ENCODE measurements at regions not wholly inside any gene's neighbourhood (a gene's known extent, or its start where the extent isn't known, plus 50 kb on each side); places are given as distances from the start of the nearest gene placed in this dataset.

- Histone ChIP-seq H3K36me3 (ENCODE audit: control insufficient read depth, insufficient read depth, low read length) (no peaks in the 10 kb centered on the region), H3K27me3 (ENCODE audit: control insufficient read depth, insufficient read depth, low read length) (no peaks in the 10 kb centered on the region), H3K4me3 (ENCODE audit: low read depth, low read length) (no peak overlapping the region)
- TF ChIP-seq, protein P1, sequence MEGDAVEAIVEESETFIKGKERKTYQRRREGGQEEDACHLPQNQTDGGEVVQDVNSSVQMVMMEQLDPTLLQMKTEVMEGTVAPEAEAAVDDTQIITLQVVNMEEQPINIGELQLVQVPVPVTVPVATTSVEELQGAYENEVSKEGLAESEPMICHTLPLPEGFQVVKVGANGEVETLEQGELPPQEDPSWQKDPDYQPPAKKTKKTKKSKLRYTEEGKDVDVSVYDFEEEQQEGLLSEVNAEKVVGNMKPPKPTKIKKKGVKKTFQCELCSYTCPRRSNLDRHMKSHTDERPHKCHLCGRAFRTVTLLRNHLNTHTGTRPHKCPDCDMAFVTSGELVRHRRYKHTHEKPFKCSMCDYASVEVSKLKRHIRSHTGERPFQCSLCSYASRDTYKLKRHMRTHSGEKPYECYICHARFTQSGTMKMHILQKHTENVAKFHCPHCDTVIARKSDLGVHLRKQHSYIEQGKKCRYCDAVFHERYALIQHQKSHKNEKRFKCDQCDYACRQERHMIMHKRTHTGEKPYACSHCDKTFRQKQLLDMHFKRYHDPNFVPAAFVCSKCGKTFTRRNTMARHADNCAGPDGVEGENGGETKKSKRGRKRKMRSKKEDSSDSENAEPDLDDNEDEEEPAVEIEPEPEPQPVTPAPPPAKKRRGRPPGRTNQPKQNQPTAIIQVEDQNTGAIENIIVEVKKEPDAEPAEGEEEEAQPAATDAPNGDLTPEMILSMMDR (IDR thresholded peaks at IDR 0.05; ENCODE audit: insufficient read depth, low read length, severe bottlenecking), result no peak
- no peak for DNase-seq (ENCODE audit: low read depth)
- FAIRE-seq, result no peak
Measured at GRCh38 chr18:67652288-67652687, 135.8 kb upstream of the DSEL start.

GRCh38 chr18:67651438-67651837 is 134.9 kb upstream of the DSEL start:
- Histone ChIP-seq H3K4me3 (ENCODE audit: low read depth, low read length) (no peak overlapping the region), H3K36me3 (ENCODE audit: control insufficient read depth, insufficient read depth, low read length) (no peaks in the 10 kb centered on the region), H3K27me3 (ENCODE audit: control insufficient read depth, insufficient read depth, low read length) (no peaks in the 10 kb centered on the region)
- no peak for FAIRE-seq
- DNase-seq (ENCODE audit: low read depth), result no peak
- TF ChIP-seq, protein P1 (IDR thresholded peaks at IDR 0.05; ENCODE audit: insufficient read depth, low read length, severe bottlenecking), result no peak

DNA sequence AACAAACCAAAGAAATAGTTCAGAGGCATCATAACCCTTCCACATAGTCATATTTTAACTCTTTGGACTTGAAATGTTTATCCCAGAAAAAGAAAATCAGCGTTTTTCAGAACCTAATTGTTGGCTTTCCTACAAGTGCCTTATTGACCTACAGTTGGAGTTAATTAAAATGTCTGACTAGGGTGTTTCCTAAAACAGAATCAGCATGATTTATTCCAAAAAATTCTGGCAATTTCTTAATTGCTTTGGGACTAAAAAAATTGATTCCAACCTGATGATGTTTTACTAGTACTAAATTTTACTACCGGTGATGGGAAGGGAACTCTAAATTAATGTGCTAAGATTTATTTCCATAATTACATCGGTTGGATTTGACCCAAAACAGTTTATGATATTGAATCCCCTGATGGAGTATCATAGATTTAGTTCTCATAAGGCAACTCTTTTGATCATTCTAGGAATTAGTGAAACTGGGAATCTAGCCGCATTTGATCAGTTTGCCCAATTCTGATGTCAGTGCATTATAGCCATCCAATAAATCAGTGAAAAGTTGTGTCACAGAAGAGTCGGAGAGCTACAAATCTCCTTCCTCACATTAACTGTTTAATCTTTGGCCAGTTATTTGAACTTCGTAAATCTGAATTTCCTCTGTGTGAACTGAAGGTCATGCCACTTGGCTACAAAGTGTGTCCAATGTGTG is 134.3 kb upstream of the DSEL start:
- Histone ChIP-seq H3K36me3 (ENCODE audit: control insufficient read depth, insufficient read depth, low read length) (no peaks in the 10 kb centered on the region), H3K27me3 (ENCODE audit: control insufficient read depth, insufficient read depth, low read length) (no peaks in the 10 kb centered on the region), H3K4me3 (ENCODE audit: low read depth, low read length) (no peak overlapping the region)
- FAIRE-seq (no peak), DNase-seq (ENCODE audit: low read depth) (no peak)
- TF ChIP-seq, protein P1 (IDR thresholded peaks at IDR 0.05; ENCODE audit: insufficient read depth, low read length, severe bottlenecking), result no peak

GRCh38 chr18:67646890-67647289 is 130.4 kb upstream of the DSEL start:
- DNase-seq (ENCODE audit: low read depth) (no peak), FAIRE-seq (no peak)
- TF ChIP-seq, protein P1 (IDR thresholded peaks at IDR 0.05; ENCODE audit: insufficient read depth, low read length, severe bottlenecking), result no peak
- H3K36me3 ChIP-seq (ENCODE audit: control insufficient read depth, insufficient read depth, low read length), result no peaks in the 10 kb centered on the region
- H3K4me3 ChIP-seq (ENCODE audit: low read depth, low read length), result no peak overlapping the region
- H3K27me3 ChIP-seq (ENCODE audit: control insufficient read depth, insufficient read depth, low read length), result no peaks in the 10 kb centered on the region

GRCh38 chr18:67644226-67644625 is 127.7 kb upstream of the DSEL start:
- DNase-seq (ENCODE audit: low read depth) (no peak), FAIRE-seq (no peak)
- TF ChIP-seq, protein P1 (IDR thresholded peaks at IDR 0.05; ENCODE audit: insufficient read depth, low read length, severe bottlenecking), result no peak
- H3K4me3 ChIP-seq (ENCODE audit: low read depth, low read length), result no peak overlapping the region
- H3K27me3 ChIP-seq (ENCODE audit: control insufficient read depth, insufficient read depth, low read length), result no peaks in the 10 kb centered on the region
- no peaks in the 10 kb centered on the region for H3K36me3 ChIP-seq (ENCODE audit: control insufficient read depth, insufficient read depth, low read length)

- H3K4me3 ChIP-seq (ENCODE audit: low read depth, low read length), result no peak overlapping the region
- TF ChIP-seq, protein P1 (IDR thresholded peaks at IDR 0.05; ENCODE audit: insufficient read depth, low read length, severe bottlenecking), result no peak
- H3K36me3 ChIP-seq (ENCODE audit: control insufficient read depth, insufficient read depth, low read length), result no peaks in the 10 kb centered on the region
- FAIRE-seq (no peak), DNase-seq (ENCODE audit: low read depth) (no peak)
- no peaks in the 10 kb centered on the region for H3K27me3 ChIP-seq (ENCODE audit: control insufficient read depth, insufficient read depth, low read length)
Measured at GRCh38 chr18:67639872-67640271, 123.4 kb upstream of the DSEL start.
